Heart right ventricle (tissue), 16 donors: ENCODE measurements at regions not wholly inside any gene's neighbourhood (a gene's known extent, or its start where the extent isn't known, plus 50 kb on each side); places are given as distances from the start of the nearest gene placed in this dataset.

ENCODE experiments used
- ATAC-seq, 8 donors: fragments of 200-7000 bp; cut with Tn5 transposase; one replicate each; pipeline ENCODE4 v1.9.1; 2020; ENCODE audit warnings: mild to moderate bottlenecking in 8 of 8, moderate library complexity in 8 of 8, moderate number of reproducible peaks in 1 of 8
- DNase-seq, 2 donors: peaks; one replicate each; pipeline ENCODE4 v3.0.0-alpha.2; 2020
- H3K27ac ChIP-seq, 10 donors: fragments of 200-600 bp; sonication (generic) in 2 of 10; one replicate each; pipeline versions ENCODE4 v1.5.0 to v1.8.0; 2020 to 2022; ENCODE audit warnings: mild to moderate bottlenecking in 3 of 10
- H3K27me3 ChIP-seq, 7 donors: fragments of 200-600 bp; one replicate each; pipeline ENCODE4 v1.8.0; 2021 to 2022; ENCODE audit warnings: mild to moderate bottlenecking in 2 of 7
- H3K36me3 ChIP-seq, 9 donors: fragments of 200-600 bp; sonication (generic) in 1 of 9; one replicate each; pipeline versions ENCODE4 v1.5.0 to v1.8.0; 2020 to 2022; ENCODE audit warnings: mild to moderate bottlenecking in 2 of 9
- H3K4me1 ChIP-seq, 9 donors: fragments of 200-600 bp; sonication (generic) in 1 of 9; one replicate each; pipeline versions ENCODE4 v1.5.0 to v1.8.0; 2020 to 2022; ENCODE audit warnings: mild to moderate bottlenecking in 4 of 9
- H3K4me3 ChIP-seq, 10 donors: fragments of 200-600 bp; sonication (generic) in 2 of 10; one replicate each; pipeline versions ENCODE4 v1.5.0 to v1.8.0; 2020 to 2022; ENCODE audit warnings: mild to moderate bottlenecking in 7 of 10, moderate library complexity in 2 of 10
- H3K9me3 ChIP-seq, 11 donors: fragments of 200-600 bp in 10 of 11; sonication (generic) in 2 of 11; one replicate each; pipeline versions ENCODE4 v1.5.0 to v1.8.0; 2013 to 2022; ENCODE audit warnings: mild to moderate bottlenecking in 2 of 11, control low read depth in 1 of 11, moderate library complexity in 1 of 11
- CTCF ChIP-seq, 9 donors: fragments of 200-600 bp; sonication (generic) in 2 of 9; IDR thresholded peaks; one replicate each; pipeline versions ENCODE4 v1.5.0 to v1.8.0; 2021 to 2022; ENCODE audit warnings: antibody characterized with exemption in 9 of 9, mild to moderate bottlenecking in 5 of 9, moderate library complexity in 1 of 9
- WGBS, 2 donors: extraction: QIAGEN DNeasy Blood & Tissue Kit; methylation state at CpG; one replicate each; pipeline ENCODE4 v1.1.7; 2013; ENCODE audit warnings: inconsistent platforms in 1 of 2; 5-methylcytosine and 5-hydroxymethylcytosine counted together
- intact Hi-C, 10 donors: fragments of 100-400 bp; cut with DNase I; formaldehyde crosslinking; loops; one replicate each; pipeline versions ENCODE4 v1.11.1 to v1.14.2; 2022
- donor health status: Arrhythmogenic right ventricular cardiomyopathy.
- donor health status: ischemic (EF 13 %, LVEDD 7.1; RV severe dilation, severe dysfunction).
- donor health status: healthy with polysubstance abuse.
- donor health status: DM: no; HTN: yes; CAD: no.
- donor health status: DM: no; HTN: no; CAD: no.
- donor health status: ischemic (EF 25% LVEDD 6.9; RV normal size, moderate dysfunction).
- donor health status: ischemic (EF 25% LVEDD 5.7; RV mildly dilated, moderate dysfunction).
- donor health status: healthy.
- donor health status: DM: yes; HTN: yes; CAD: no.
- donor health status: Ischemic cardiomyopathy.
- donor health status: ischemic (EF 35%, LVEDD 5.7; RV mildly dilated, moderate dysfunction).
- donor health status: nonischemic (EF 11% LVEDD 7.7; RV severe dilation, severe dysfunction).
- donor health status: DM: yes; HTN: yes; CAD: no.
- donor health status: PGD.
- donor health status: ischemic (EF 29% LVEDD 5.4; RV normal size, mild dysfunction).
- donor health status: nonischemic (EF 23%, LVEDD 6.1; RV moderate dilation, normal function).

- no peak for TF ChIP-seq CTCF (IDR thresholded peaks at IDR 0.05)
- ATAC-seq, result no peak
Observed at GRCh38 chr5:89421035-89421434, 538.1 kb upstream of the MEF2C start.

GRCh38 chr5:89418407-89419085 is 535.6 kb upstream of the MEF2C start:
- no peak for TF ChIP-seq CTCF (IDR thresholded peaks at IDR 0.05)
- intact Hi-C loops, result loop anchor here in 1 of 10 donors (5.0 kb wide), 1 partner anchor 41 kb away; no protein-coding TSS in a partner anchor
- WGBS, 2 donors, result 76 to 83% methylated on average over 3 of the region's 3 CpGs
- no peaks in the 10 kb centered on the region for H3K27me3 ChIP-seq
- peak overlapping the region in 1 of 10 donors; percentile 31 for H3K27ac ChIP-seq
- no peaks in the 10 kb centered on the region for H3K36me3 ChIP-seq
- H3K4me3 ChIP-seq, result no peak overlapping the region
- ATAC-seq (no peak), DNase-seq (no peak)
- H3K9me3 ChIP-seq, result peaks cover 0 to 8% (median 0%) of the 10 kb centered on the region in 11 donors
- peaks cover 0 to 12% (median 0%) of the 10 kb centered on the region in 9 donors for H3K4me1 ChIP-seq

More at GRCh38 chr5:89421035-89421434, 538.1 kb upstream of the MEF2C start:
- WGBS, 2 donors, result 49 to 69% methylated on average over 1 of the region's 1 CpG
- peaks cover 0 to 17% (median 0%) of the 10 kb centered on the region in 11 donors for H3K9me3 ChIP-seq
- intact Hi-C loops, result no loop called here
- H3K36me3 ChIP-seq, result no peaks in the 10 kb centered on the region
- H3K27me3 ChIP-seq, result no peaks in the 10 kb centered on the region
- peak overlapping the region in 1 of 10 donors; percentile 4 for H3K27ac ChIP-seq
- H3K4me1 ChIP-seq, result peaks cover 0 to 12% (median 0%) of the 10 kb centered on the region in 9 donors
- H3K4me3 ChIP-seq, result no peak overlapping the region
- DNase-seq, result no peak

- peaks cover 0 to 12% (median 0%) of the 10 kb centered on the region in 9 donors for H3K4me1 ChIP-seq
- DNase-seq (no peak), ATAC-seq (no peak)
- no peak overlapping the region for H3K4me3 ChIP-seq
- peaks cover 0 to 3% (median 0%) of the 10 kb centered on the region in 11 donors for H3K9me3 ChIP-seq
- H3K27me3 ChIP-seq, result no peaks in the 10 kb centered on the region
- H3K36me3 ChIP-seq, result no peaks in the 10 kb centered on the region
- intact Hi-C loops, result loop anchor here in 1 of 10 donors (5.0 kb wide), 1 partner anchor 41 kb away; no protein-coding TSS in a partner anchor
- H3K27ac ChIP-seq, result peak overlapping the region in 1 of 10 donors; percentile 31
- 80 to 95% methylated on average over 2 of the region's 2 CpGs for WGBS, 2 donors
- TF ChIP-seq CTCF (IDR thresholded peaks at IDR 0.05), result no peak
Observed at GRCh38 chr5:89417990-89418389, 535.0 kb upstream of the MEF2C start.

- 96 to 99% methylated on average over 3 of the region's 3 CpGs for WGBS, 2 donors
- no peak for DNase-seq
- ATAC-seq, result no peak
- Histone ChIP-seq H3K27me3 (no peaks in the 10 kb centered on the region), H3K9me3 (no peaks in the 10 kb centered on the region), H3K4me3 (no peak overlapping the region), H3K36me3 (no peaks in the 10 kb centered on the region), H3K27ac (peak overlapping the region in 1 of 10 donors; percentile 31), H3K4me1 (peaks cover 0 to 12% (median 0%) of the 10 kb centered on the region in 9 donors)
- TF ChIP-seq CTCF (IDR thresholded peaks at IDR 0.05), result no peak
- intact Hi-C loops, result loop anchor here in 1 of 10 donors (5.0 kb wide), 1 partner anchor 40 kb away; no protein-coding TSS in a partner anchor
Observed at GRCh38 chr5:89417515-89417914, 534.5 kb upstream of the MEF2C start.
